ENCODE measurements at regions not wholly inside any gene's neighbourhood (a gene's known extent, or its start where the extent isn't known, plus 50 kb on each side); places are given as distances from the start of the nearest gene placed in this dataset.

GRCh38 chr17:74152591-74153455 lies 50.7 kb upstream of the RPL38 start:
- TF ChIP-seq CTCF (IDR thresholded peaks at IDR 0.05) (no peak), POLR2A (IDR thresholded peaks at IDR 0.05) (no peak)

Data from uterus (tissue), 2 donors.